ENCODE measurements at regions not wholly inside any gene's neighbourhood (a gene's known extent, or its start where the extent isn't known, plus 50 kb on each side); places are given as distances from the start of the nearest gene placed in this dataset.
"Not testable (repeated sequence)": the region's sequence is repeated elsewhere in the genome, so short reads cannot be mapped to it uniquely, and the experiment has no call there.

- in situ Hi-C loops (cut with HindIII; ENCODE audit: low pct_unique_long_range_greater_than_20kb, low sequenced_read_pairs) = no loop called here
- no peak for DNase-seq (ENCODE audit: low read depth)
These were observed 55.1 kb upstream of the F9 start for GRCh38 chrX:139475432-139475831.

- DNase-seq (ENCODE audit: low read depth); in situ Hi-C loops (cut with HindIII; ENCODE audit: low pct_unique_long_range_greater_than_20kb, low sequenced_read_pairs): not testable (repeated sequence)
These were observed 68.6 kb upstream of the F9 start for GRCh38 chrX:139461945-139462344.

DNA sequence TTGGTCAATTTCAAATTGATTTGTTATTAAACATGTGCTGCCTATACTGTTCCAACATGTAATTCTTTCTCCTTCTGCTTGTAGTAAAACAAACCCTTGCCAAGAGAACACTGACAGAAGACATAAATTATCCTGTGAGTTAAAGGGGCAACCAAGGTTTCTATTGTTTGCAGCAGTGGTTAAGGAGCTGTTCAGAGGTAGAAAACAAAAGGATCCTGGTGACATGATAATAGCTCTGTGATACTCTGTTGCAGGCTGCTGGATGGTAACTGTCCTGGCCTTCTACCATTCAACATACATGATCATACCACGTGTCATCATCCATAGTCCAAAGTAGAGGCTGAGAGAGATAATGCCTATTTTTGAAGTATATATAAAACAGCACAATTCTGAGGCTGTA, 75.8 kb upstream of the F9 start:
- DNase-seq (ENCODE audit: low read depth) = no peak
- in situ Hi-C loops (cut with HindIII; ENCODE audit: low pct_unique_long_range_greater_than_20kb, low sequenced_read_pairs) = no loop called here

- in situ Hi-C loops (cut with HindIII; ENCODE audit: low pct_unique_long_range_greater_than_20kb, low sequenced_read_pairs) = no loop called here
These were observed 81.5 kb upstream of the F9 start for GRCh38 chrX:139448996-139449395.

GRCh38 chrX:139446832-139447231, 83.7 kb upstream of the F9 start:
- DNase-seq (ENCODE audit: low read depth) = no peak
- in situ Hi-C loops (cut with HindIII; ENCODE audit: low pct_unique_long_range_greater_than_20kb, low sequenced_read_pairs) = no loop called here

More at GRCh38 chrX:139448996-139449395, 81.5 kb upstream of the F9 start:
- DNase-seq (ENCODE audit: low read depth) = no peak

- in situ Hi-C loops (cut with HindIII; ENCODE audit: low pct_unique_long_range_greater_than_20kb, low sequenced_read_pairs) = no loop called here
- DNase-seq (ENCODE audit: low read depth) = no peak
These were observed 100.6 kb upstream of the F9 start for GRCh38 chrX:139429913-139430312.

DNA sequence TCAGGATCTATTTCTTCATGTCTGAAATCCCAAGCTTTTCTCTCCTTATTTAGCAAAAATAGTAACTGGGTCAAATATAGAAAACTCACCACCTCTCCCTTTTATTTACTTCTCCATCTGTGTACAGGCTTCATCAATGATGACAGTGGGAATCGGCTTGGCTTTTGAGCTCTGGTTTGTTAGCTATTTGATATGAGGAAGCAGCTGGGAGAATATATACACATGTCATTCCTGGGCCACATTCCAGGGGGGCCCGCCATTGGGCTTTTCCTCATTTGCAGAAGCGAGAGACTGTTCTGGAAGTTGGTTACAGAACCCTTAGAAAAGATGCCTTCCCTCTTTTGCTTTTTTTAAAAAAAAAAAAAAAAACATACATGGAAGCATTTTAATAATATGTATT, 107.4 kb upstream of the F9 start:
- no peak for DNase-seq (ENCODE audit: low read depth)
- in situ Hi-C loops (cut with HindIII; ENCODE audit: low pct_unique_long_range_greater_than_20kb, low sequenced_read_pairs) = no loop called here

GRCh38 chrX:139398258-139398657, 132.3 kb upstream of the F9 start:
- DNase-seq (ENCODE audit: low read depth); in situ Hi-C loops (cut with HindIII; ENCODE audit: low pct_unique_long_range_greater_than_20kb, low sequenced_read_pairs): not testable (repeated sequence)

DNA sequence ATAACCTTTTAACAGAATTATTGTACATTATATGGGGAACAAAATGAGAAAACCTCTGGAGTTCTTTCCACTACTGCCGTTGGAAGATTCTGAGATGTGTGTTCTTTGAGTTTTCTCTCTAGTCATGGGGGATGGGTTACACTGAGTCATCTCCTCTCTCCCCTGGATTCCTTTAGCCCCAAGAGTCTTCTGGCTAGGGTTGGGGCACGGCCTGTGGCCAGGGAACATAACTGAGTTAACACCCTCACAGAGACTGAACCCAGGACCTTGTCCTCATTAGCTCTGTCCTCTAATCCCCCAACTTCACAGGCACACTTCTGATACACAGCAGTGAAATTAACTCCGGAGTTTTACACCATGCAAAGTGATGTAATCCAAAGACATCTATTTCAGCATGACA, 142.3 kb upstream of the F9 start:
- no peak for DNase-seq (ENCODE audit: low read depth)
- in situ Hi-C loops (cut with HindIII; ENCODE audit: low pct_unique_long_range_greater_than_20kb, low sequenced_read_pairs) = no loop called here

GRCh38 chrX:139382529-139382928, 148.0 kb upstream of the F9 start:
- DNase-seq (ENCODE audit: low read depth) = no peak
- in situ Hi-C loops (cut with HindIII; ENCODE audit: low pct_unique_long_range_greater_than_20kb, low sequenced_read_pairs) = no loop called here

- in situ Hi-C loops (cut with HindIII; ENCODE audit: low pct_unique_long_range_greater_than_20kb, low sequenced_read_pairs); DNase-seq (ENCODE audit: low read depth): not testable (repeated sequence)
These were observed 154.0 kb upstream of the F9 start for GRCh38 chrX:139376547-139376946.

- DNase-seq (ENCODE audit: low read depth) = no peak
- in situ Hi-C loops (cut with HindIII; ENCODE audit: low pct_unique_long_range_greater_than_20kb, low sequenced_read_pairs) = no loop called here
These were observed 170.2 kb upstream of the F9 start for GRCh38 chrX:139360356-139360755.

- in situ Hi-C loops (cut with HindIII; ENCODE audit: low pct_unique_long_range_greater_than_20kb, low sequenced_read_pairs); DNase-seq (ENCODE audit: low read depth): not testable (repeated sequence)
These were observed 187.9 kb upstream of the F9 start for GRCh38 chrX:139342594-139342991.

DNA sequence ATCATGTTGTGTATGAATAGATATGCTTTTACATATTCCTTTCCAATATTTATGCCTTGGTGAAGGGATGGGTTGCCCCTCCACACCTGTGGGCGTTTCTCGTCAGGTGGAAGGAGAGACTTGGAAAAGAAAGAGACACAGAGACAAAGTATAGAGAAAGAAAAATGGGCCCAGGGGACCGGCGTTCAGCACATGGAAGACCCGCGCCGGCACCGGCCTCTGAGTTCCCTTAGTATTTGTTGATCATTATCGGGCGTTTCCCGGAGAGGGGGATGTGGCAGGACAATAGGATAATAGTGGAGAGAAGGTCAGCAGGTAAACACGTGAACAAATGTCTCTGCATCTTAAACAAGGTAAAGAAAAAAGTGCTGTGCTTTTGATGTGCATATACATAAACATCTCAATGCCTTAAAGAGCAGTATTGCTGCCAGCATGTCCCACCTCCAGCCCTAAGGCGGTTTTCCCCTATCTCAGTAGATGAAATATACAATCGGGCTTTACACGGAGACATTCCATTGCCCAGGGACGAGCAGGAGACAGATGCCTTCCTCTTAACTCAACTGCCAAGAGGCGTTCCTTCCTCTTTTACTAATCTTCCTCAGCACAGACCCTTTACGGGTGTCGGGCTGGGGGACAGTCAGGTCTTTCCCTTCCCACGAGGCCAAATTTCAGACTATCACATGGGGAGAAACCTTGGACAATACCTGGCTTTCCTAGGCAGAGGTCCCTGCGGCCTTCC, 188.5 kb upstream of the F9 start:
- in situ Hi-C loops (cut with HindIII; ENCODE audit: low pct_unique_long_range_greater_than_20kb, low sequenced_read_pairs); DNase-seq (ENCODE audit: low read depth): not testable (repeated sequence)

DNA sequence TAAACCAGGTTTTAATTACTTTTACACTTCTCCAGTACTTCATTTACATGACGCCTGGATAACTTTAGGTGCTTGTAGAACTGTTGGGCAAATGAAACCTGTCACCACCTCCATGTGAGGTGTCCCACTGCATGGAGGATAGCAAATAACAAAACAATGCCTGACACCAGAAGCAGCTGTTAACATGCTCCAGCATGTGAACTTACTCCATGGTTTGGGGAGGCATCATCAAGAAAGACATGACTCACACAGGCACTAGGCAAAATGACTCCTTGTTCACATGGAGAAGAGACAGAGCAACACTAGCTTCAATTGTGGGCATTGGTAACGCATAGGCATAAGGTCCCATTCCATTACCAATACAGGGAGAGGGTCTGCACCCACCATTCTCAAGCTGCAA, 198.1 kb upstream of the F9 start:
- DNase-seq (ENCODE audit: low read depth) = no peak

GRCh38 chrX:139327355-139327754, 203.2 kb upstream of the F9 start:
- in situ Hi-C loops (cut with HindIII; ENCODE audit: low pct_unique_long_range_greater_than_20kb, low sequenced_read_pairs) = no loop called here
- no peak for DNase-seq (ENCODE audit: low read depth)

More for the DNA sequence above, 198.1 kb upstream of the F9 start:
- in situ Hi-C loops (cut with HindIII; ENCODE audit: low pct_unique_long_range_greater_than_20kb, low sequenced_read_pairs) = no loop called here

GRCh38 chrX:139324756-139325155, 205.8 kb upstream of the F9 start:
- DNase-seq (ENCODE audit: low read depth) = no peak
- in situ Hi-C loops (cut with HindIII; ENCODE audit: low pct_unique_long_range_greater_than_20kb, low sequenced_read_pairs) = no loop called here

DNA sequence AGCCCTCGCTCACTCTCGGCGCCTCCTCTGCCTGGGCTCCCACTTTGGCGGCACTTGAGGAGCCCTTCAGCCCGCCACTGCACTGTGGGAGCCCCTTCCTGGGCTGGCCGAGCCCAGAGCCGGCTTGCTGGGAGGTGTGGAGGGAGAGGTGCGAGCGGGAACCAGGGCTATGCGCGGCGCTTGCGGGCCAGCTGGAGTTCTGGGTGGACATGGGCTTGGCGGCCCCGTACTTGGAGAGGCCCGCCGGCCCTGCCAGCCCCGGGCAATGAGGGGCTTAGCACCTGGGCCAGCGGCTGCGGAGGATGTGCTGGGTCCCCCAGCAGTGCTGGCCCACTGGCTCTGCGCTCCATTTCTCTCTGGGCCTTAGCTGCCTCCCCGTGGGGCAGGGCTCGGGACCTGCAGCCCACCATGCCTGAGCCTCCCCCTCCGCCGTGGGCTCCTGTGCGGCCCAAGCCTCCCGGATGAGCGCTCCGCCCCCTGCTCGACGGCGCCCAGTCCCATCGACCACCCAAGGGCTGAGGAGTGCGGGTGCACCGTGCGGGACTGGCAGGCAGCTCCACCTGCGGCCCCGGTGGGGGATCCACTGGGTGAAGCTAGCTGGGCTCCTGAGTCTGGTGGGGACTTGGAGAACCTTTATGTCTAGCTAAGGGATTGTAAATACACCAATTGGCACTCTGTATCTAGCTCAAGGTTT, 209.7 kb upstream of the F9 start:
- not testable (repeated sequence) for DNase-seq (ENCODE audit: low read depth)

DNA sequence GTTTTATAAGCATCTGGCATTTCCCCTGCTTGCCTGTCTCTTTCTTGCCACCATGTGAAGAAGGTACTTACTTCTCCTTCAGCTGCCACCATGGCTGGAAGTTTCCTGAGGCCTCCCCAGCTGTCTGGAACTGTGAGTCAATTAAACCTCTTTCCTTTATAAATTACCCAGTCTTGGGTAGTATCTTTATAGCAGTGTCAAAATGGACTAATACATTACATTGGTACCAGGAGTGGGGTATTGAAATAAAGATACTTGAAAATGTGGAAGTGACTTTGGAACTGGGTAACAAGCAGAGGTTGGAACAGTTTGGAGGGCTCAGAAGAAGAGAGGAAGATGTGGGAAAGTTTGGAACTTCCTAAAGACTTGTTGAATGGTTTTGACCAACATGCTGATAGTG, 223.9 kb upstream of the F9 start:
- DNase-seq (ENCODE audit: low read depth); in situ Hi-C loops (cut with HindIII; ENCODE audit: low pct_unique_long_range_greater_than_20kb, low sequenced_read_pairs): not testable (repeated sequence)

More for the DNA sequence above, 209.7 kb upstream of the F9 start:
- in situ Hi-C loops (cut with HindIII; ENCODE audit: low pct_unique_long_range_greater_than_20kb, low sequenced_read_pairs) = not testable (repeated sequence)

DNA sequence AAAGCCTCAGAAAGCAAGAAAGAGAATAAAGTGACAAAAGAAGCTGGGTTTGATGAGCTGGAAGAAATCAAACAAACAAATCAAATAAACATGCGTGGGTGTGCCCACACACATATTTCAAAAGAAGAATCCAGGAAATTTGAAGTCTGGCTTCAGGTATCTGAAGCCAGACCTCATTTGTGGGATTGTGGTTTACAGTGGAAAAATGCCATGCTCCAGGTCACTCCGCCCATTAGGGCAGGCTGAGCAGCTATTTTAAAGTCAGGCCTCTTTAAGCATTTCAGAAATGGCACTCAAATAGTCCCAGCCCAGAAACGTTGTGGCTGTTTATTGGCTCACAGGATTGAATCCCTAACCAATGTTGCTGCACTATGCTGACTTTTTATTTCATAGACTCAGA, 226.1 kb upstream of the F9 start:
- DNase-seq (ENCODE audit: low read depth) = no peak
- in situ Hi-C loops (cut with HindIII; ENCODE audit: low pct_unique_long_range_greater_than_20kb, low sequenced_read_pairs) = no loop called here
